ENCODE measurements at regions not wholly inside any gene's neighbourhood (a gene's known extent, or its start where the extent isn't known, plus 50 kb on each side); places are given as distances from the start of the nearest gene placed in this dataset.
A peak's percentile ranks its signal among the peaks of the same experiment; 100 is the strongest.
"Not testable (repeated sequence)": the region's sequence is repeated elsewhere in the genome, so short reads cannot be mapped to it uniquely, and the experiment has no call there.

- H3K36me3 ChIP-seq (replicated peaks in 1 of 2; ENCODE audit: control insufficient read depth in 1 of 2, insufficient read depth in 2 of 2, low read length in 2 of 2): no peaks in the 10 kb centered on the region
- no peak for TF ChIP-seq CTCF (IDR thresholded peaks at IDR 0.05)
- no peak overlapping the region for H3K9ac ChIP-seq (ENCODE audit: insufficient read depth, low read length, poor library complexity, severe bottlenecking)
- no peak overlapping the region for H2AFZ ChIP-seq (ENCODE audit: insufficient read depth, low read depth, low read length, poor library complexity, severe bottlenecking)
- H3K27ac Mint-ChIP-seq: peak overlapping the region in 1 of 7 donors; percentile 75
- H3K4me1 ChIP-seq (ENCODE audit: control insufficient read depth in 1 of 2, insufficient read depth in 2 of 2, low read length in 2 of 2): no peaks in the 10 kb centered on the region
- no peaks in the 10 kb centered on the region for H4K20me1 ChIP-seq (ENCODE audit: insufficient read depth, low read length)
- no peak overlapping the region for H3K27ac ChIP-seq (ENCODE audit: low read depth in 1 of 2, low read length in 2 of 2)
- peaks cover 0 to under 1% of the 10 kb centered on the region in 2 donors for H3K9me3 ChIP-seq (replicated peaks in 1 of 2; ENCODE audit: control insufficient read depth in 1 of 2, insufficient read depth in 1 of 2, low read length in 2 of 2)
- H3K4me3 Mint-ChIP-seq: no peak overlapping the region
- intact Hi-C loops (cut with micrococcal nuclease): no loop called here
- peaks cover 0 to 4% (median 0%) of the 10 kb centered on the region in 3 donors for H3K27me3 Mint-ChIP-seq (ENCODE audit: low read depth in 3 of 3)
- no peaks in the 10 kb centered on the region for H3K79me2 ChIP-seq (ENCODE audit: insufficient read depth, low read length)
- no peaks in the 10 kb centered on the region for H3K36me3 Mint-ChIP-seq
- peaks cover 0 to 6% (median 2%) of the 10 kb centered on the region in 7 donors for H3K9me3 Mint-ChIP-seq
- DNase-seq: no peak
- H3K27me3 ChIP-seq (ENCODE audit: control insufficient read depth in 2 of 2, insufficient read depth in 2 of 2, low read length in 2 of 2): no peaks in the 10 kb centered on the region
- no peak overlapping the region for H3K4me3 ChIP-seq (replicated peaks in 1 of 3; ENCODE audit: low read depth in 2 of 3, low read length in 3 of 3)
- no peak overlapping the region for H3K4me2 ChIP-seq (replicated peaks; ENCODE audit: extremely low read depth, low read length, poor library complexity, severe bottlenecking)
- H3K4me1 Mint-ChIP-seq: no peaks in the 10 kb centered on the region
Measured at GRCh38 chr4:158958489-158959270, 144.2 kb upstream of the RAPGEF2 start.

GRCh38 chr4:158962393-158962792, 140.5 kb upstream of the RAPGEF2 start:
- Mint-ChIP-seq H3K4me1 (peaks cover 5% of the 10 kb centered on the region), H3K27me3 (ENCODE audit: low read depth in 3 of 3) (no peaks in the 10 kb centered on the region), H3K27ac (no peak overlapping the region), H3K9me3 (peaks cover 0 to 3% (median 0%) of the 10 kb centered on the region in 7 donors), H3K4me3 (no peak overlapping the region), H3K36me3 (no peaks in the 10 kb centered on the region)
- intact Hi-C loops (cut with micrococcal nuclease): no loop called here
- Histone ChIP-seq H3K79me2 (ENCODE audit: insufficient read depth, low read length) (no peaks in the 10 kb centered on the region), H3K4me2 (replicated peaks; ENCODE audit: extremely low read depth, low read length, poor library complexity, severe bottlenecking) (no peak overlapping the region), H3K9me3 (replicated peaks in 1 of 2; ENCODE audit: control insufficient read depth in 1 of 2, insufficient read depth in 1 of 2, low read length in 2 of 2) (no peaks in the 10 kb centered on the region), H4K20me1 (ENCODE audit: insufficient read depth, low read length) (no peaks in the 10 kb centered on the region), H2AFZ (ENCODE audit: insufficient read depth, low read depth, low read length, poor library complexity, severe bottlenecking) (no peak overlapping the region), H3K27ac (ENCODE audit: low read depth in 1 of 2, low read length in 2 of 2) (no peak overlapping the region), H3K27me3 (ENCODE audit: control insufficient read depth in 2 of 2, insufficient read depth in 2 of 2, low read length in 2 of 2) (no peaks in the 10 kb centered on the region), H3K9ac (ENCODE audit: insufficient read depth, low read length, poor library complexity, severe bottlenecking) (no peak overlapping the region), H3K4me1 (ENCODE audit: control insufficient read depth in 1 of 2, insufficient read depth in 2 of 2, low read length in 2 of 2) (no peaks in the 10 kb centered on the region), H3K36me3 (replicated peaks in 1 of 2; ENCODE audit: control insufficient read depth in 1 of 2, insufficient read depth in 2 of 2, low read length in 2 of 2) (no peaks in the 10 kb centered on the region), H3K4me3 (replicated peaks in 1 of 3; ENCODE audit: low read depth in 2 of 3, low read length in 3 of 3) (no peak overlapping the region)
- no peak for TF ChIP-seq CTCF (IDR thresholded peaks at IDR 0.05)
- no peak for DNase-seq
- no CpG with 5 or more reads among the region's 2 CpGs for WGBS (ENCODE audit: insufficient coverage)

GRCh38 chr4:158963282-158963681, 139.6 kb upstream of the RAPGEF2 start:
- H3K27ac Mint-ChIP-seq; H3K9me3 Mint-ChIP-seq; H3K36me3 ChIP-seq (replicated peaks in 1 of 2; ENCODE audit: control insufficient read depth in 1 of 2, insufficient read depth in 2 of 2, low read length in 2 of 2); H3K79me2 ChIP-seq (ENCODE audit: insufficient read depth, low read length); H3K9ac ChIP-seq (ENCODE audit: insufficient read depth, low read length, poor library complexity, severe bottlenecking); DNase-seq; intact Hi-C loops (cut with micrococcal nuclease); H2AFZ ChIP-seq (ENCODE audit: insufficient read depth, low read depth, low read length, poor library complexity, severe bottlenecking); H3K27me3 Mint-ChIP-seq (ENCODE audit: low read depth in 3 of 3); H3K4me3 ChIP-seq (replicated peaks in 1 of 3; ENCODE audit: low read depth in 2 of 3, low read length in 3 of 3); H3K27ac ChIP-seq (ENCODE audit: low read depth in 1 of 2, low read length in 2 of 2); H3K27me3 ChIP-seq (ENCODE audit: control insufficient read depth in 2 of 2, insufficient read depth in 2 of 2, low read length in 2 of 2); H3K4me1 Mint-ChIP-seq; H3K36me3 Mint-ChIP-seq; H3K9me3 ChIP-seq (replicated peaks in 1 of 2; ENCODE audit: control insufficient read depth in 1 of 2, insufficient read depth in 1 of 2, low read length in 2 of 2); H3K4me3 Mint-ChIP-seq; H3K4me2 ChIP-seq (replicated peaks; ENCODE audit: extremely low read depth, low read length, poor library complexity, severe bottlenecking); H4K20me1 ChIP-seq (ENCODE audit: insufficient read depth, low read length); H3K4me1 ChIP-seq (ENCODE audit: control insufficient read depth in 1 of 2, insufficient read depth in 2 of 2, low read length in 2 of 2): not testable (repeated sequence)
- WGBS (ENCODE audit: insufficient coverage): no CpG with 5 or more reads among the region's 2 CpGs
